Activated CD8-positive, alpha-beta memory T cell treated with anti-CD3 and anti-CD28 coated beads, Interleukin-2, amount 50 U/mL, for 48 hours (primary cell): ENCODE measurements at regions not wholly inside any gene's neighbourhood (a gene's known extent, or its start where the extent isn't known, plus 50 kb on each side); places are given as distances from the start of the nearest gene placed in this dataset.

ENCODE experiments used
- DNase-seq: peaks from one replicate; pipeline ENCODE4 v3.0.0-alpha.2; 2020

GRCh38 chr11:16685914-16686313 is 52.5 kb upstream of the C11orf58 start:
- no peak for DNase-seq

- no peak for DNase-seq
Measured at GRCh38 chr11:16678466-16679116, 59.9 kb upstream of the C11orf58 start.

- DNase-seq = no peak
Measured at GRCh38 chr11:16669799-16670415, 68.5 kb upstream of the C11orf58 start.

GRCh38 chr11:16632295-16633200 is 105.9 kb upstream of the C11orf58 start:
- no peak for DNase-seq

GRCh38 chr11:16630651-16631050 is 107.8 kb upstream of the C11orf58 start:
- DNase-seq = no peak

- no peak for DNase-seq
Measured at GRCh38 chr11:16618431-16618830, 120.0 kb upstream of the C11orf58 start.

GRCh38 chr11:16615480-16615879 is 123.0 kb upstream of the C11orf58 start:
- DNase-seq = no peak

- peak; percentile 82 for DNase-seq
Measured at GRCh38 chr11:16613512-16614381, 124.7 kb upstream of the C11orf58 start.

GRCh38 chr11:16613262-16613511 is 125.3 kb upstream of the C11orf58 start:
- no peak for DNase-seq

- no peak for DNase-seq
Measured at GRCh38 chr11:16612566-16613261, 125.7 kb upstream of the C11orf58 start.

GRCh38 chr11:16611926-16612565 is 126.4 kb upstream of the C11orf58 start:
- DNase-seq = no peak

GRCh38 chr11:16611401-16611921 is 127.0 kb upstream of the C11orf58 start:
- DNase-seq = no peak

GRCh38 chr11:16610738-16611388 is 127.6 kb upstream of the C11orf58 start:
- no peak for DNase-seq

GRCh38 chr11:16610213-16610737 is 128.2 kb upstream of the C11orf58 start:
- DNase-seq = no peak

GRCh38 chr11:16609769-16610168 is 128.7 kb upstream of the C11orf58 start:
- DNase-seq = no peak

GRCh38 chr11:16607675-16608644 is 130.5 kb upstream of the C11orf58 start:
- DNase-seq = no peak

- peak; percentile 53 for DNase-seq
Measured at GRCh38 chr11:16606784-16607674, 131.4 kb upstream of the C11orf58 start.
